HG02981 (cell line): ENCODE measurements at regions not wholly inside any gene's neighbourhood (a gene's known extent, or its start where the extent isn't known, plus 50 kb on each side); places are given as distances from the start of the nearest gene placed in this dataset.

ENCODE experiments used
- ATAC-seq: cut with Tn5 transposase; IDR thresholded peaks from one replicate; pipeline ENCODE4 v1.9.1; 2021; ENCODE audit warnings: mild to moderate bottlenecking, moderate library complexity; ENCODE audit not compliant: unreplicated experiment

DNA sequence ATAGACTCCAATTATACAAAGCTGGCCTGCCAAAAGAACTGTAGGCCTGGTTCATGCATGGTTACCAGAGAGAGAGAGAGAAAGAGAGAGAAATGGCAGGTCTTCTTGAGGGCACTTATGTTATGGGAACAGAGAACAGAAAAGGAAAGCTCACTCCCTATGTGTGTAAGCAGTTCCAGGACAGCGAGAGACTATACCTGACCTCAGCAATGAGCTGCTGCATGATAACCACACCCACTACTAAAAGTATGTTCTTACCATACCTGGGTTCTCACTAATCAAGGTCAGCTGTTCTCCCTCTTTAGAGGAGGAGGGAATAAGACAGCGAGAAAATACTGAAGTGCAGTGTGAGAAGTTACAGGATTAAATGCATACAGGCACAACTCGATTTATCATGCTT is 583.3 kb downstream of the GBA3 start:
- ATAC-seq, result no peak

DNA sequence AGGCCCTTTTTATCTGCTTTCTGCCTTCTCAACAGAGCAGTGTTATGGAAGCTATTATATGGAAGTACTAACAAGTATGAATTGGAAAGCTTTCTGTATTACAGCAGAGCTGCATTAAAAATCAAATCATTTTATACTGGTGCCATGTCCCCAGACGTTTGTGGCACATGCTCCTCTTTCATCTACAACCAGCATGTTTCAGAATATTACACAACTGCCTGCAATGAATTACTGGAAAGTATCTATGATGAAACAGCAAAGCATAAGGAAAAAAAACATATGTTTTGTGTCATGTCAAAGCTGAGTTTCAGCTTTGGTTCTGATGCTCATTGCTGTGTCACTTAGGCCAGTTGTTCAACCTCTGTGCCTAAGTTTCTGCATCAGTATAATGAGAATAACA is 576.8 kb downstream of the GBA3 start:
- no peak for ATAC-seq

DNA sequence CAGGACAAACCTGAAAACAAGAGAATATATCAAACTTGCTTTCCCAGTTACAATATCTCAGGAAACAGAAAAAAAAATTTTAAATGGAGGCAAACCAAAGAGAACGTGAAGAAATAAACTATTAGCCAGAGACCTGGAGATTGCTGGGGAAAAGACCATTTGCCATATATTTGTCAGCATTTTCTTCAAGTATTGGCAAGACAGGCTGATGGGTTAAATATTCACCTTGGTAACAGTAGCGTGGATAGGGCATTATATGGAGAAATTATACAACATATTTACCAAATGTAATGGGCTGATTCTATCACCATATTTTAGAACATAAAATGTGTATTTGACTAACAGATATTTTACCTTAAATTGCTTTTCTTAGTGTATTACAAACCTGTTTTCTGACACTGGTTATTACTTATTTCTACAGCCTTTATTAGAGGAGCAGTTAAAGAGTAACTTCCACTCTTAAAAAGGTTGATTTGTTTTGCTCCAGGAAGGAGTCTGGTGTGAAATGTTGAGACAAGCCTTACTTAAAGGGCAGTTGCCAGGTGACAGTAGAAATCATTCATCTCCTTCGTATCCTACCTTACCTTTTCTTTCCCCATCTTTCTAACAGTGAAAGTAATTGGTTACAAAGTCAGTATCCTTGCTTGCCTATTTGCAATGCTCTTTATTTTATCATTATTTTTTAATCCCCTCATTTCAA is 575.5 kb downstream of the GBA3 start:
- no peak for ATAC-seq

DNA sequence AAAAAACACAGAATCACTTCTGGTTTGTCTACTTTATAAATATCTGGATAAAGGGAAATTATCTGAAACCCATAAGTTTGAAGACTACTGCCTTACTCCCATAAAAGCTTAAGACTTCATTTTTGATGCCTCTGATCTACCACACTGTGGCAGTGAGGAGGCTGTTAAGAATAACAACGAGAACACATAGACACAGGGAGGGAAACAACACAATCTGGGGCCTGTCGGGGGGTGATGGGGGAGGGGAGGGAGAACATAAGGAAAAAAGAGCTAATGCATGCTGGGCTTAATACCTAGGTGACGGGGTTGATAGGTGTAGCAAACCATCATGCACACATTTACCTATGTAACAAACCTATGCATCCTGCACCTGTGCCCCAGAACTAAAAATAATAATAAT is 573.7 kb downstream of the GBA3 start:
- ATAC-seq, result no peak

DNA sequence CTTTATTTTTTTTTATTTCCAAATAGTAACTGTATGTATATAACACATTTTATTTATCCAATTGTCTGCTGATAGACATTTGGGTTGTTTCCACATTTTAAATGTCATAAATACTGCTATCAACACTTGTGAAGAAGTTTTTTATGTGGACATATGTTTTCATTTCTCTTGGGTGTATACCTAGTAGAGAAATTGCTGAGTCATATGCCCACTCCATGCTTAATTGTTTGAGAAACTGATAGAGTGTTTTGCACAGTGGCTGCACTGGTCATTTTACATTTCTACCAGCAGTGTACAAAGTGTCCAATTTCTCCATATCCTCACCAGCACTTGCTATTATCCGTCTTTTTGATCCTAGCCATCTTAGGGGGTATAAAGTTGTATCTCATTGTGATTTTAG is 567.8 kb downstream of the GBA3 start:
- no peak for ATAC-seq

DNA sequence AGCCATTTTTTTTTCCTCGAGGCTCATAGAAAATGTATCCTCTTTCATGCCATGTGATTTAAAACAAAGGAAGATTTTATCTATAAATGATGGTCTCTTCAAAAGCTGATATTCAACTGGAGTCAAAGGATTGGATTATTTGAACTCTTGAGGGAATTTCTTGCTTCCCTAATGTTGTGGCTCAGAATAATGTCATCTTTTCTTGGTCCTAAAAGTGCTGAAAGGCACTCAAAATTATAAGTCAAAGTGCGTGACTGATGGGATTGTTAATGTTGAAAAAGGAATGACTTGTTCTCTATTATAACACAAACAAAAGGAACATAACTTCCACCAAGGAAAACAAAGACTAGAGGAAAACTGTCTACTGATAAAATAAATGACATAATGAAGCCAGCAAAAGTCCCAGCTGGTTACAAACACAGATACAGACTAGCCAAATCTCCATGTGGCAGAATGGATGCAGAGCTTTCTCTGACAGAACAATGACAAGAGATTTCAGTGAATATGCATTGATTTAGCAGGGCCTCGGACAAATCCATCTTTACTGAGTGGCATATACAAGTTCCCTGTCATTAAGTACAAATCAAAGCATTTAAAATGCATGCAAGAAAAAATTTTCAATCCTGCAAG is 552.6 kb downstream of the GBA3 start:
- no peak for ATAC-seq

DNA sequence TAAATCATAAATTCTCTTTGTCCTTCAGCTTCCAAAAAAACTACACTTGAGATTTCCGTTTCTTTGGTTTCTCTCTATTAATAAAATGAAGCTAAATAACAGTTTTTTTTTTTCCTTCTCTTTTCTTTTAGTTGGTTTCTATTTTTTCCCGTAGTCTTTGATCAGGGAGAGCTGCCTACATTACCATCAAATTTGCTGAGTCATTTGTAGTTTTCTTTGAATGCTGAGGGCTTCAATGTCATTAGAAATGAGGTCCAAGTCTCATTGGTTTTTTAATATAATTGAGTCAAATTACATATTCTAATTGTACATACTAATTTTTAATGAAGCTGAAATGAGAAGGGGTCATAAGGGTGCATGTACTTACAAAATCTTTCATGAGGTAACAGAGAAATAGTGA is 550.2 kb downstream of the GBA3 start:
- no peak for ATAC-seq

DNA sequence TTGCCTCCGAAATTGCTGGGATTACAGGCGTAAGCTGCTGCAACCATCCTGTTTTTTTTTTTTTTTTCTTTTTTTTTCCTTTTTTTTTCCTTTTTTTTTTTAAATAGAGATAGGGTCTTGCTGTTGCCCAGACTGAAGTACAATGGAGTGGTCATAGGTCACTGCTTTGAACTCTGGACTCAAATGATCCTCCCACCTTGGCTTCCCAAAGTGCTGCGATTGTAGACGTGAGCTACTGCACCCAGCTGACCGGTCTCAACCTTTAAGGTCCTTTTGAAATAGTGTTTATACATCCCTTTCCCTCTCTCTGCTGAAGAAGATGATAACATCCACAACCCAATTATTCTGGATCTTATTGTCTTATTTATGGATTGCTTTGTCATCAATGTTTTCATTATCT is 548.7 kb downstream of the GBA3 start:
- ATAC-seq, result no peak

DNA sequence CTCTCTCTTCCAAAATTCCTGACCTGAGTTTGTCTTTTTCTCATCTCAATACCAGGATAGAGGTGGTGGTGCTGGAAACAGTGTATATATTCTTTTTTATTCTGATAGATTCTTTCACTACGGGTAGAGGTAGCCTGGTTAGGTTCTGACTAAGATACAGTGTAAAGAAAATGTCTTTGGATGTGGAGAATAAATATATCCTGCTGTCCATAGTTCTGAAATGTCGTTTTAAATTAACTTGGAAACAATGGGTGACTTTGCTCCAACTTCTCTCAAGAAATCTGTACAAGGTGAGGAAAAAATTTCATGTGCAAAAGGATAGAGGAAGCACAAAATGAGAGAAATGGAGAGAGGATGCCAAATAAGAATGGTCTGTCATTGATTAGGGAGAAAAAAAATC is 546.1 kb downstream of the GBA3 start:
- ATAC-seq, result no peak

DNA sequence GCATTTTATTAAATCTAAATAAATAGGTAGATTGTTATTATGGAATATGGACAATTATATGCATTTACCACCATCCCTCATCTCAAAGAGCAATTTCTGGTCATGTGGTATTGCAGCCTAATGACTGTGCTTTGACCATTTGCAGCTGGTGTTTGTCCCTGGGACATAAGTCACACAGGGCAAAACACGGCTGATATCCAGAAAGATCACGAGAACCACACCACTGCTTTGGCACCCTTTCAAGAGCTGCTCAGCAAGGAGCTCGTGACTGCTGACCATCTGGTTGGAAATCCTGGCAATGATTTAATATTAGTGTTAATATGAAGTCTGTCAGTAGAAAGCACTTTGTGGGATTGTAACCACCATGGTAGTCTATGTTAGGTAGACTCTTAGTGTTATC is 545.0 kb downstream of the GBA3 start:
- ATAC-seq, result no peak

DNA sequence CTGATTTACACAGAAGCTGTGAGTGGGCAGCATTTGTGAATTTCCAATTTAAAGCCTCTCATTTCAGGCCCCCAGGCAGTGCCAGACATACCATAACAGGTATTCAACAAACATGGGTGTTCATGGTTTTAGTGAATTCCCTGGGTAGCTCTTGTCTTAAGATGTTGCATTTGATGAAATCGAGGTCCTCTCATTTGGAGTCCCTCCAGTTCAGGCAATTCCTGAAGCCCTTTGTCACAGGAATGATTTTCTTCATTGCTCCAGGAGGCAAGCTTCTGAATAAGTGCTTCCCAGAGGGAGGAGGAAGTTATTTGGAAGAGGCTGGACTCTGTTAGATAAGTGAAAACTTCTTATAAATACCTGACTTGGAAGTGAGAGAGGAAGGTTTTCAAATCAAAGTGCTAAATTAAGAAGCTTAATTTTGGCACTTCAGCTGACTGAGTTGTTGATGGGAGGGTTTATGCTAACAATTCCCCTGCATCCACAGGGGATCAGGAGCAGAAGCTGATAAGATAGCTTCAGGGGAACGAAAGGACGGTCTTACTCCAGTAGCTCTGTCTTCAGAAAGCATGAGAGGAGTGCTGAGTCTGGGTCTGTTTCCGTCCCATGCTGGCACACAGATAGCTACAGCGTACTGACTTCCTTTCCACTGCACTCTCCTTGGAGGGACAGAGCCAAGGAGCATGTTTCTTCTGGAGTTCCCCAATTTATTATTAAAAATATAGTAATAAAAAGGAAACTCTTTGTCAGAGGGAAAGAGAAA is 543.1 kb downstream of the GBA3 start:
- no peak for ATAC-seq

DNA sequence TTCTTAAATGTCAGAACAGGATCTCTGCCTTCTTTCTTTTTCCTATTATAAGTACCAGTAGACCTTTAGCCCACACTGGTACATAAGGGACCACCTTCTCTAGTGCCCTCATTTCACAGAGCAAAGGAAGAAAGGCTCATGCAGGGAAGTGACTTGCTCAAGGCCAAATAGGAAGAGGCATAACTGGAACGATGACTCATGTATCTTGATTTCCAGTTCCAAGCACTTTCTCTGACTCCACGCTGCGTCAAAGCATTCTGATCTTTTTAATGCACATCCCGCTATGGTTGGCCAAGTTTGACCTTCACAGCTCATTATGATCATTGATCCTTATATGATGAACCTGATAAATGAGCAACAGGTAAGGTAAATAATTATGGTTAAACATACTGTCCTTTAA is 542.0 kb downstream of the GBA3 start:
- no peak for ATAC-seq

DNA sequence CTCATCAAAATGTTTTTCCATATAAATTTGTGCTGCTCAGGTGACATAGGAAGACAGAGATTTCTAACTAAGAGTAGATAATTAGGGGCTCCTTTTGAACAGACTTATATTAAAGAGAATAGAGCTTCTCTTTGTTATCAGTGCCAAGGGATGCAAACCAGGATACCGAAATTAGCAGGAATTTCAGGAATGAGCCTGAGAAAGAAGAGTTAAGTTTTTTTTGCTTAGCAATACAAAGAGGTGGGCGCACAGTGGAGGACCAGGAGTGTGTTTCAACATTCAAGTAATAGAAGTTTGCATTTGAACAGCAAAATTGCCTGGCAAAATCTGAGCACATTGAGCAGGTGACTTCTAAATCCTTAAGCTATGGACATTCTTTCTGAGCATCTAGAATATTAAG is 541.3 kb downstream of the GBA3 start:
- ATAC-seq, result no peak

DNA sequence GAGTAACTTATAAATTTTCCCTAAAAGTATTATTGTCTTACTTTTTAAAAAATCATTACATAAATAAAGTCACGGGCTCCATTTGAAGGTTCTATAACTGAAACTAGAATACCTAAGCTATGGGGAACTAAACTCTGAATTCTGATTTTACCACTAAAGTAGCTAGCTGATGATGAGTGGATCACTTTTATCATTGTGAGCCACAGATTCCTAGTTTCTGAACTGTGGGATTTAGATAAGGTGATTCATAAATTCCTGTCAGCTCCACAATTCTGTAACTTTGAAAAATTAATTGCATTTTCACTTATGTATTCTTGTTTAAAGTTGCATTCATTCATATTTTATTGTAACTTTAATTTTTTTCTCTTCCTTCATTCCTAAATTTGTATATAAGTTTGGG is 540.9 kb downstream of the GBA3 start:
- ATAC-seq, result no peak

DNA sequence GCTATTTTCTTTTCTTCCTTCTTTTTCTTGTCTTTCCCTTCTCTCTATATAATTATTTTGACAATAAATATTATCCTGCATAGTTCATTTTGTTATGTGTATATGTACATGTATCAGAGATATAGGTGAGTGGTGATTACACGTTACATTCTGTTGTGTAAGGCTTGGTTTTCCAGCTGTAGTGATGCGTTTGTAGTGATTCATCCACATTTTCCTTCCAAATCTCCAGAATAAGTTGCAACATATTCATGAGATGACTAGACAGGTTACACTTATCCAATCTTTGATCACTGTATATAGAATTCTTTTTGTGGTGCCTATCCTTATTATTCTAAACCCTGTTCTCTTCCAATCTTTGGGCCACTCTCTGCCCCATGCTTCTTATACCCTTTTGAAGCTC is 540.2 kb downstream of the GBA3 start:
- no peak for ATAC-seq

DNA sequence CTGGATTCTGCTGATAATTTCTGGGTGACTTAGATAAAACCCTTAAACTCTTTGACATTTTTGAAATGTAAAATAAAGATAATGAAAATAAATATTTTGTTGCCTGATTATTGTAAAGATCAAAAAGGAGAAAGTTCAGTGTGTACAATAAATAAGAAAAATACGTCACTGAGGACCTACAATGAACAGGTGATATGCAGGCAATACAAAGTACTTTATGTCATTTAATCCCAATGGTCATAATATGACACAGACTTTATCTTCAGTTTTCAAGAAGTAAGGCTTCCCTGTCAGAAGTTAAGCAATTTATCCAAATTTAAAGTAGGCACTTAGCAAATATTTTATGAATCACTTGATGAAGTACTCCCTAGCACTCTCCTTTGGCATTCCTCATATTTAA is 532.8 kb downstream of the GBA3 start:
- no peak for ATAC-seq

DNA sequence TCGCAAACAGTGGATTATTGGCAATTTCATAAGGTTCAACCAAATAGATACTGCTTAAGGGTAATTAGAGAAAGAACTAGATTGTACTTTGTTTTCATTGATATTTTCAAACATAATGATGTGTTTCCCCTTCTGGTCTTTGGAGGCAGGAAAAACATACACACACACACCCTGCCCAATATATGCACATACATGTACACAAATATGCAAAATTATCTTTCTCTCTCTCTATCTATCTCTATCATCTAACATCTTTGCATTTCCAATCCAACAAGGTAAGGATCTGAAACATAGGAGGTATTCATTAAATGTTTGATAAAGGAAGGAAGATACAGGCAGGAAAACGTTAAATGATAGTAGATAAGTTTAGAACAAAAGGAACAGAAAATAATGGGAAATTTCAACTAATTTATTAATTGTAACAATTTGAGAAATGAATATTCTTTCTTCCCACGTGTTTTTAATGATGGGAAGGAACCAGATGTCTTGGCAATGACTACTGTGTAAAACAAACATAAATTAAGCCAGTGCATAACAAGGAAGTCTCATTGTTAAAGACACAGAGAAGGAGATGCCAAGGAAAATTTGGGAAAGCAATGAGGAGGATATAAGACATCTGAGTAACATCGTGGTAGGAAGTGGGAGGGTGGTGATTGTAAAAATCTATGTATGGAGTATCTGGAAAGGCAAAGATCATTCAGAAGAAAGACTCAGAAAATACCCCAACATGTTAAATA is 532.1 kb downstream of the GBA3 start:
- no peak for ATAC-seq

DNA sequence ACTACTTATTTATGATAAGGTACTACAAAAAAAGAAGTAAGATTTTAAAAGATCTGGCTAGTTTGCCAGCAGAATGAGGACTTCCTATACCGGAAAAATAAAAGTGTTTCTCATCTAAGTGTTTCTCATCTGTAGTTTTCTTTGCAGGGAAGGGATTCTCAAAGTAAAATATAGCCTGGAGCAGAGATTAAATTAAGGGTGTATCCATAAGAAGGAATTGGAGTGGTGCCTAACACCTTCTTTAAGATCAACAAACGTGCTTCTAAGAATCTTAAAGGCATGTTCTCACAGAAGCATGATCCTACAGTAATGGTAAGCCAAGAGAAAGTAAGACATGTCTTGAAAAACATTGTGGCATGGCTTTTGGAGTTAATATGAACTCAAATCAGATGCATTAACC is 528.2 kb downstream of the GBA3 start:
- ATAC-seq, result no peak

DNA sequence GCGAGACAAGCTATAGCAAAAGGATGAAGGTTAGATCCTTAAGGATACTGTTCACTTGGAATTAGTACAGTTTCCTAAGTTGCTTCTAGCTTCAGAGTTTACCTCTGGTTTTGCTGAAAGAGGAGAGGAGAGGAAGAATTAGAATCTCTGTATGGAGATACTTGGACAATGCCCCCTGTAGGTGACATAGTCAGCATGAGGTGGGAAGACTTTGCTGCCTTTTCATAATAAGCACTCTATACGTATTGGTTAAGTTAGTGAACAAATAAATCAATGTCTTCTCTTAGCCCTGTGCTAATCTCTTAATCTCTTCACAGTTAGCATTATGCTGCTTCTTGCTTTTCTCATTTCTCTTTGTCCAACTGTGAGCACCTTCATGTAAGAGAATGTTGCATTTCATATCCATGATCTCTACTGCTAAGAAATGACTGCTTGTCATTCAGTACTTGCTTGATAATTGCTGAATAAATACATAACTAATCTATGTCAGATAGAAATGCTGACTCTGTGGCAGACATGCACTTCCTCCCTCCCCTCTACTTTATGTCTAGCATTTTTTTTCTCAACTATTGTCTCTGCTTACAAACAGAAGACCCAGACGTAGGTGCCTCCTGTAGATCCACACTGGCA is 527.2 kb downstream of the GBA3 start:
- no peak for ATAC-seq

DNA sequence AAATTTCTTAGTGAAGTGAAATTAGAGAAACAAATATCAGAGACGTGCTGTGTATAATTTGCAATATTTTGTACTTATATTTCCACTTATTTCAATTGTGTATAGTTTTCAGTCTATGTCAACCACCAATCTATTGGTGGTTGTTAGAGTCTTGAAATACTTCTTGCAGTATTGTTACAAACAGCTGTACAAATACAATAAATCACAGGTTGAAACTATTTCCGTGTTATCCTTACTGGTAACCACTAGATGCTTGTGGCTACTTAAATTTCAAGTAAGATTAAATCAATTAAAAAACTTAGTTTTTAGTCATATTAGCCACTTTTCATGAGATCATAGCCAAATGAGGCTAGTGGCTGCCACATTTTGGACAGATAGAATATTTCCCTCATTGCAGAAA is 520.5 kb downstream of the GBA3 start:
- no peak for ATAC-seq

DNA sequence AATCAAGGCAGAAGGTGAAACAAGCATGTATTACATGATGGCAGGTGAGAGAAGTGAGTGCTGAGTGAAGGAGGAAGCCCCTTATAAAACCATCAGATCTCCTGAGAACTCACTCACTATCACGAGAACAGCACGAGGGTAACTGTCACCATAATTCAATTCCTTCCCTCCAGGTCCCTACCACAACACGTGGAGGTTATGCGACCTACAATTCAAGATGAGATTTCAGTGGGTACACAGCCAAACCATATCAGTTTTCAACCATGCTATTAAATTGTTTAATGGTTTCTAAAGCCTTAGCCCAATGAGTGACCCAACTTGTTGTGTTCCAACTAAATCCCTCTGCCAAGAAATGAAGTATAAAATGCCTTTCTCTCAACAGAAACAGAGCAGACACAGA is 519.8 kb downstream of the GBA3 start:
- no peak for ATAC-seq
